Uterus (tissue), 3 donors: ENCODE measurements at regions not wholly inside any gene's neighbourhood (a gene's known extent, or its start where the extent isn't known, plus 50 kb on each side); places are given as distances from the start of the nearest gene placed in this dataset.

Experiments
- DNase-seq, 2 donors: peaks; one replicate each; pipeline ENCODE4 v3.0.0-alpha.2; 2019 to 2020
- H3K27ac ChIP-seq, 2 donors: fragments of 200-600 bp; sonication (generic); 1 replicate in 1 of 2; 2 replicates in 1 of 2; pipeline ENCODE4 v1.5.1; 2016 to 2018
- H3K27me3 ChIP-seq, 2 donors: fragments of 200-600 bp; sonication (generic); one replicate each; pipeline ENCODE4 v1.5.1; 2018 to 2019; ENCODE audit warnings: control low read depth in 1 of 2
- H3K36me3 ChIP-seq, 2 donors: fragments of 200-600 bp; sonication (generic); one replicate each; pipeline ENCODE4 v1.5.1; 2019; ENCODE audit warnings: control low read depth in 1 of 2
- H3K4me1 ChIP-seq, 2 donors: fragments of 200-600 bp; sonication (generic); one replicate each; pipeline ENCODE4 v1.5.1; 2018 to 2019; ENCODE audit warnings: control low read depth in 1 of 2
- H3K4me3 ChIP-seq, 2 donors: fragments of 200-600 bp; sonication (generic); 1 replicate in 1 of 2; 2 replicates in 1 of 2; pipeline ENCODE4 v1.5.1; 2018 to 2019; ENCODE audit warnings: mild to moderate bottlenecking in 1 of 2
- H3K9me3 ChIP-seq, 2 donors: fragments of 200-600 bp; sonication (generic); one replicate each; pipeline ENCODE4 v1.5.1; 2019; ENCODE audit warnings: control low read depth in 1 of 2
- POLR2A ChIP-seq, 2 donors: fragments of 450-650 bp; IDR thresholded peaks; one replicate each; pipeline ENCODE4 v1.6.1; 2016; ENCODE audit warnings: antibody characterized with exemption in 2 of 2, mild to moderate bottlenecking in 1 of 2, moderate library complexity in 1 of 2
- intact Hi-C: fragments of 100-400 bp; cut with DNase I; formaldehyde crosslinking; loops from one replicate; pipeline ENCODE4 v1.15.1; 2023; ENCODE audit warnings: low total_unique reads
- TF ChIP-seq, protein P1 (sequence below), 4 experiments: fragments of 200-600 bp in 2 of 4; fragments of 450-650 bp in 2 of 4; sonication (generic) in 2 of 4; IDR thresholded peaks; one replicate each; pipeline ENCODE4 v1.5.1; 2016 to 2019; ENCODE audit warnings: antibody characterized with exemption in 4 of 4, mild to moderate bottlenecking in 2 of 4, moderate library complexity in 1 of 4
- donor health status: DM: yes; HTN: yes; CAD: no.

DNA sequence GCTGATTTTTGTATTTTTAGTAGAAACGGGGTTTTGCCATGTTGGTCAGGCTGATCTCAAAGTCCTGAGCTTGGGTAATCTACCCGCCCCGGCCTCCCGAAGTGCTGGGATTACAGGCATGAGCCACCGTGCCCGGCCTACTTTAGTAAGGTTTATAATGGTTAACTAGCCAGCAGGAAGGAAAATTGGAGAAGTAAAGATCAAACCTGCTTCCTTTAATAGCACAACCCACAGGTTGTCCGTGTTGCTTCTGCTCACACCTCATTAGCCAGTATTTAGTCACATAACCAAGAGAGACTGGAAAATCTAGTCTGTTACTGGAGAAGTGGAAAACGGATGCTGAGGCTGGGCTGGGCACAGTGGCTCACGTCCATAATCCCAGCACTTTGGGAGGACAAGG is 51.9 kb upstream of the TBL1XR1 start:
- intact Hi-C loops = no loop called here
- H3K36me3 ChIP-seq = no peaks in the 10 kb centered on the region
- no peaks in the 10 kb centered on the region for H3K4me1 ChIP-seq
- no peak overlapping the region for H3K27ac ChIP-seq
- no peak for DNase-seq
- no peaks in the 10 kb centered on the region for H3K27me3 ChIP-seq
- TF ChIP-seq POLR2A (IDR thresholded peaks at IDR 0.05) = no peak
- TF ChIP-seq, protein P1, sequence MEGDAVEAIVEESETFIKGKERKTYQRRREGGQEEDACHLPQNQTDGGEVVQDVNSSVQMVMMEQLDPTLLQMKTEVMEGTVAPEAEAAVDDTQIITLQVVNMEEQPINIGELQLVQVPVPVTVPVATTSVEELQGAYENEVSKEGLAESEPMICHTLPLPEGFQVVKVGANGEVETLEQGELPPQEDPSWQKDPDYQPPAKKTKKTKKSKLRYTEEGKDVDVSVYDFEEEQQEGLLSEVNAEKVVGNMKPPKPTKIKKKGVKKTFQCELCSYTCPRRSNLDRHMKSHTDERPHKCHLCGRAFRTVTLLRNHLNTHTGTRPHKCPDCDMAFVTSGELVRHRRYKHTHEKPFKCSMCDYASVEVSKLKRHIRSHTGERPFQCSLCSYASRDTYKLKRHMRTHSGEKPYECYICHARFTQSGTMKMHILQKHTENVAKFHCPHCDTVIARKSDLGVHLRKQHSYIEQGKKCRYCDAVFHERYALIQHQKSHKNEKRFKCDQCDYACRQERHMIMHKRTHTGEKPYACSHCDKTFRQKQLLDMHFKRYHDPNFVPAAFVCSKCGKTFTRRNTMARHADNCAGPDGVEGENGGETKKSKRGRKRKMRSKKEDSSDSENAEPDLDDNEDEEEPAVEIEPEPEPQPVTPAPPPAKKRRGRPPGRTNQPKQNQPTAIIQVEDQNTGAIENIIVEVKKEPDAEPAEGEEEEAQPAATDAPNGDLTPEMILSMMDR (IDR thresholded peaks at IDR 0.05) = no peak
- H3K9me3 ChIP-seq = no peaks in the 10 kb centered on the region
- H3K4me3 ChIP-seq = no peak overlapping the region

DNA sequence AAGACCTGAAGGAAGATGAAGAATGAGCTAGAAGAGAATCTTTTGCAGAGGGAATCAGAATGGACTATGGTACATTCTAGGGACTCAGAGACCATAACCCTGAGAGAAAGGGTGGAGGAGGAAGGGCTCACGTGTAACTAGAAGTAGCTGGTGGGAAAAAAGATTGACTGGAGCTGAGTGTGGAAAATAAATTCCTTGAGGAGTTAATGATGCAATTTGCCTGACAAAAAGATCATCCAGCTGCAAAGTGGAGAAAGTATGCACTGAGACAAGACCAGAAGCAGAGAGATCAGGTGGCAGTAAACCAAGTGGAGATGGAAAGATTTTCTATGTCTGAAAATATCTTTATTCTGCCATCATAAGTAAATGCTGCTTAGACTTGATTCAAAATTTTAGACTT is 52.9 kb upstream of the TBL1XR1 start:
- Histone ChIP-seq H3K4me3 (no peak overlapping the region), H3K27me3 (no peaks in the 10 kb centered on the region), H3K9me3 (no peaks in the 10 kb centered on the region), H3K36me3 (no peaks in the 10 kb centered on the region), H3K4me1 (no peaks in the 10 kb centered on the region), H3K27ac (no peak overlapping the region)
- intact Hi-C loops = no loop called here
- DNase-seq = no peak
- TF ChIP-seq, protein P1 (IDR thresholded peaks at IDR 0.05) = no peak
- no peak for TF ChIP-seq POLR2A (IDR thresholded peaks at IDR 0.05)

DNA sequence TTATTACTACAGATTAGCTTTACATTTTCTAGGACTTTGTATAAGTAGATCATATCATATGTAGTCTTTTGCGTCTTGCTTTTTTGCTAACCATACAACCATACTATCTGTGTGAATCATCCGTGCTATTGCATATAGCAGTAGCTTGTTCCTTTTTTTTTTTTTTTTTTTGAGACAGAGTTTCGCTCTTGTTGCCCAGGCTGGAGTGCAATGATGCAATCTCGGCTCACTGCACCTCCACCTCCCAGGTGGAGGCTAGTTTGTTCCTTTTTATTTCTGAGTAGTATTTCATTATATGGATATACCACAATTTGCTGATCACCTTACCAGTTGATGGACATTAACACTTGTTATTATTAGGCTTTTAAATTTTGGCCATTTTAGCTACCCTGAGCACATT is 54.5 kb upstream of the TBL1XR1 start:
- Histone ChIP-seq H3K4me3 (no peak overlapping the region), H3K4me1 (no peaks in the 10 kb centered on the region), H3K9me3 (no peaks in the 10 kb centered on the region), H3K27me3 (no peaks in the 10 kb centered on the region), H3K27ac (no peak overlapping the region), H3K36me3 (no peaks in the 10 kb centered on the region)
- DNase-seq = no peak
- TF ChIP-seq POLR2A (IDR thresholded peaks at IDR 0.05) = no peak
- TF ChIP-seq, protein P1 (IDR thresholded peaks at IDR 0.05) = no peak
- intact Hi-C loops = no loop called here

DNA sequence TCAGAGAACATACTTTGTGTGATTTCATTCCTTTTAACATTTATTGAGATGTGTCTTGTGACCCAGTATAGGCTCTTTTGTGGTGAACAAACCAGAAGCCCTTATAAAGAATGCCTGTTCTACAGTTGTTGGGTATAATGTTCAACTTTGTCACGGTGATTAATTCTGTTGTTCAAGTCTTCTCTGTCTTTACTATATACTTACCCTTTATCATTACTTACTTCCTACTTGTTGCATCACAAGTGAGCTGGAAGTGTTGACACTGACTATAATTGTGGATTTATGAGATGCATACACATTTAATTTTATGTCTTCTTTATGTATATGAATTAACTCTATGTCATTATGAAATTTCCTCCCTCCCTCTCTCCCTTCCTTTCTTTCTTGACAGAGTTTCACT is 59.7 kb upstream of the TBL1XR1 start:
- no peak overlapping the region for H3K4me3 ChIP-seq
- no peak overlapping the region for H3K27ac ChIP-seq
- no peaks in the 10 kb centered on the region for H3K4me1 ChIP-seq
- intact Hi-C loops = no loop called here
- no peaks in the 10 kb centered on the region for H3K36me3 ChIP-seq
- TF ChIP-seq POLR2A (IDR thresholded peaks at IDR 0.05) = no peak
- TF ChIP-seq, protein P1 (IDR thresholded peaks at IDR 0.05) = no peak
- no peaks in the 10 kb centered on the region for H3K27me3 ChIP-seq
- no peaks in the 10 kb centered on the region for H3K9me3 ChIP-seq
- no peak for DNase-seq

DNA sequence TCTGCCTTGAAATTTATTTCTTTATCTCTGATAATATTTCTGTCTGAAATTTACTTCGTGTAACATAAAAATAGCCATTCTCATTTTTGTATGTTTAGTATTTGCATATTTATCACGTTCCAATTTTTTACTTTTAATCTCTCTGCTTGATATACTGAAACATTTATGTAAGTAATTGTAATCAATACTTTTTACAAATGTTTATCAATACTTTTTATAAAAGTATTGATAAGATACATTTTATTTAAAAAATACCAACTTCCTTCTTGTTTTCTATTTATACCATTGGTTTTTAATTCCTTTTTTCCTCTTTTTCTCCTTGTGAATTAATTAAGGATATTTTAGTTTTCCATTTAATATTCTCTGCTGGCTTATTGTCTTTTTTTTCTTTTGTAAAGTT is 60.3 kb upstream of the TBL1XR1 start:
- Histone ChIP-seq H3K4me1 (no peaks in the 10 kb centered on the region), H3K4me3 (no peak overlapping the region), H3K9me3 (no peaks in the 10 kb centered on the region), H3K27me3 (no peaks in the 10 kb centered on the region), H3K27ac (no peak overlapping the region), H3K36me3 (no peaks in the 10 kb centered on the region)
- TF ChIP-seq, protein P1 (IDR thresholded peaks at IDR 0.05) = no peak
- no peak for TF ChIP-seq POLR2A (IDR thresholded peaks at IDR 0.05)
- intact Hi-C loops = no loop called here
- no peak for DNase-seq
